Activated T-helper 1 cell treated with anti-CD3 and anti-CD28 coated beads, Interleukin-12 subunit alpha, Interleukin-12 subunit beta, Interleukin-2, Interleukin-4 antibody, amounts not matched to agents 30 ng/mL and 10 ng/mL and 1 ng/mL, durations not matched to agents 14 hours and 24 hours and 36 hours (primary cell): ENCODE measurements at regions not wholly inside any gene's neighbourhood (a gene's known extent, or its start where the extent isn't known, plus 50 kb on each side); places are given as distances from the start of the nearest gene placed in this dataset.

Experiments
- DNase-seq: peaks from one replicate; pipeline ENCODE4 v3.0.0; 2021; ENCODE audit warnings: low spot score
- H3K27ac Mint-ChIP-seq: one replicate; pipeline ENCODE4 v1.8.0; 2021; ENCODE audit warnings: mild to moderate bottlenecking, mixed read lengths
- H3K27me3 Mint-ChIP-seq: one replicate; pipeline ENCODE4 v1.8.0; 2022; ENCODE audit warnings: mild to moderate bottlenecking, moderate library complexity, mixed read lengths; ENCODE audit not compliant: insufficient read depth
- H3K36me3 Mint-ChIP-seq: one replicate; pipeline ENCODE4 v1.8.0; 2021; ENCODE audit warnings: low read depth, mixed read lengths
- H3K4me1 Mint-ChIP-seq: one replicate; pipeline ENCODE4 v1.8.0; 2021; ENCODE audit warnings: low read depth, mixed read lengths
- H3K4me3 Mint-ChIP-seq: one replicate; pipeline ENCODE4 v1.8.0; 2021; ENCODE audit warnings: mild to moderate bottlenecking, moderate library complexity, mixed read lengths
- H3K9me3 Mint-ChIP-seq: one replicate; pipeline ENCODE4 v1.8.0; 2021; ENCODE audit warnings: mixed read lengths
- intact Hi-C: fragments of 100-400 bp; cut with micrococcal nuclease; formaldehyde crosslinking; loops from one replicate; pipeline ENCODE4 v1.15.1; 2024

GRCh38 chr4:23369331-23369730 lies 520.5 kb downstream of the PPARGC1A start:
- Mint-ChIP-seq H3K4me1 (no peaks in the 10 kb centered on the region), H3K27ac (no peak overlapping the region), H3K27me3 (no peaks in the 10 kb centered on the region), H3K9me3 (no peaks in the 10 kb centered on the region), H3K4me3 (no peak overlapping the region), H3K36me3 (no peaks in the 10 kb centered on the region)
- intact Hi-C loops = no loop called here
- DNase-seq = no peak

- no peaks in the 10 kb centered on the region for H3K36me3 Mint-ChIP-seq
- intact Hi-C loops = no loop called here
- H3K9me3 Mint-ChIP-seq = no peaks in the 10 kb centered on the region
- no peaks in the 10 kb centered on the region for H3K4me1 Mint-ChIP-seq
- no peak overlapping the region for H3K4me3 Mint-ChIP-seq
- no peak for DNase-seq
- H3K27me3 Mint-ChIP-seq = no peaks in the 10 kb centered on the region
- no peak overlapping the region for H3K27ac Mint-ChIP-seq
Measured at GRCh38 chr4:23368081-23368697, 521.7 kb downstream of the PPARGC1A start.

- H3K36me3 Mint-ChIP-seq = no peaks in the 10 kb centered on the region
- DNase-seq = no peak
- no peak overlapping the region for H3K27ac Mint-ChIP-seq
- H3K4me3 Mint-ChIP-seq = no peak overlapping the region
- no peaks in the 10 kb centered on the region for H3K9me3 Mint-ChIP-seq
- H3K4me1 Mint-ChIP-seq = no peaks in the 10 kb centered on the region
- intact Hi-C loops = no loop called here
- no peaks in the 10 kb centered on the region for H3K27me3 Mint-ChIP-seq
Measured at GRCh38 chr4:23366557-23366906, 523.3 kb downstream of the PPARGC1A start.

- Mint-ChIP-seq H3K36me3 (no peaks in the 10 kb centered on the region), H3K27me3 (no peaks in the 10 kb centered on the region), H3K9me3 (no peaks in the 10 kb centered on the region), H3K4me1 (no peaks in the 10 kb centered on the region), H3K4me3 (no peak overlapping the region), H3K27ac (no peak overlapping the region)
- no peak for DNase-seq
- intact Hi-C loops = no loop called here
Measured at GRCh38 chr4:23365871-23366556, 523.8 kb downstream of the PPARGC1A start.

- Mint-ChIP-seq H3K27me3 (no peaks in the 10 kb centered on the region), H3K9me3 (no peaks in the 10 kb centered on the region), H3K27ac (no peak overlapping the region), H3K4me1 (no peaks in the 10 kb centered on the region), H3K4me3 (no peak overlapping the region), H3K36me3 (no peaks in the 10 kb centered on the region)
- DNase-seq = no peak
- intact Hi-C loops = no loop called here
Measured at GRCh38 chr4:23365086-23365485, 524.8 kb downstream of the PPARGC1A start.

GRCh38 chr4:23364167-23364566 lies 525.7 kb downstream of the PPARGC1A start:
- H3K9me3 Mint-ChIP-seq = no peaks in the 10 kb centered on the region
- intact Hi-C loops = no loop called here
- H3K36me3 Mint-ChIP-seq = no peaks in the 10 kb centered on the region
- H3K27ac Mint-ChIP-seq = no peak overlapping the region
- no peaks in the 10 kb centered on the region for H3K4me1 Mint-ChIP-seq
- no peak overlapping the region for H3K4me3 Mint-ChIP-seq
- DNase-seq = no peak
- no peaks in the 10 kb centered on the region for H3K27me3 Mint-ChIP-seq

- Mint-ChIP-seq H3K27ac (no peak overlapping the region), H3K9me3 (no peaks in the 10 kb centered on the region), H3K4me1 (no peaks in the 10 kb centered on the region), H3K27me3 (no peaks in the 10 kb centered on the region), H3K4me3 (no peak overlapping the region), H3K36me3 (no peaks in the 10 kb centered on the region)
- intact Hi-C loops = no loop called here
- no peak for DNase-seq
Measured at GRCh38 chr4:23361453-23361852, 528.4 kb downstream of the PPARGC1A start.

GRCh38 chr4:23360718-23361117 lies 529.1 kb downstream of the PPARGC1A start:
- Mint-ChIP-seq H3K36me3 (no peaks in the 10 kb centered on the region), H3K4me3 (no peak overlapping the region), H3K27me3 (no peaks in the 10 kb centered on the region), H3K9me3 (no peaks in the 10 kb centered on the region), H3K27ac (no peak overlapping the region), H3K4me1 (no peaks in the 10 kb centered on the region)
- intact Hi-C loops = no loop called here
- DNase-seq = no peak

- no peak for DNase-seq
- Mint-ChIP-seq H3K36me3 (no peaks in the 10 kb centered on the region), H3K9me3 (no peaks in the 10 kb centered on the region), H3K4me1 (no peaks in the 10 kb centered on the region), H3K27ac (no peak overlapping the region), H3K4me3 (no peak overlapping the region), H3K27me3 (no peaks in the 10 kb centered on the region)
- intact Hi-C loops = no loop called here
Measured at GRCh38 chr4:23355258-23355657, 534.6 kb downstream of the PPARGC1A start.

GRCh38 chr4:23353200-23353599 lies 536.6 kb downstream of the PPARGC1A start:
- no peaks in the 10 kb centered on the region for H3K27me3 Mint-ChIP-seq
- intact Hi-C loops = no loop called here
- H3K4me3 Mint-ChIP-seq = no peak overlapping the region
- no peaks in the 10 kb centered on the region for H3K9me3 Mint-ChIP-seq
- no peak for DNase-seq
- no peak overlapping the region for H3K27ac Mint-ChIP-seq
- H3K4me1 Mint-ChIP-seq = no peaks in the 10 kb centered on the region
- H3K36me3 Mint-ChIP-seq = no peaks in the 10 kb centered on the region

- Mint-ChIP-seq H3K9me3 (no peaks in the 10 kb centered on the region), H3K36me3 (no peaks in the 10 kb centered on the region), H3K27ac (no peak overlapping the region), H3K4me1 (no peaks in the 10 kb centered on the region), H3K27me3 (no peaks in the 10 kb centered on the region), H3K4me3 (no peak overlapping the region)
- DNase-seq = no peak
- intact Hi-C loops = no loop called here
Measured at GRCh38 chr4:23348789-23349498, 540.9 kb downstream of the PPARGC1A start.

- H3K36me3 Mint-ChIP-seq = no peaks in the 10 kb centered on the region
- intact Hi-C loops = loop anchor here (10.0 kb wide), 1 partner anchor 822 kb away; the partner anchor contains the start of gene ADGRA3
- DNase-seq = no peak
Measured at GRCh38 chr4:23337292-23337691, 552.6 kb downstream of the PPARGC1A start.

More at GRCh38 chr4:23337292-23337691, 552.6 kb downstream of the PPARGC1A start:
- H3K4me1 Mint-ChIP-seq = peaks cover 31% of the 10 kb centered on the region
- H3K9me3 Mint-ChIP-seq = no peaks in the 10 kb centered on the region
- H3K27me3 Mint-ChIP-seq = no peaks in the 10 kb centered on the region
- H3K4me3 Mint-ChIP-seq = no peak overlapping the region
- H3K27ac Mint-ChIP-seq = no peak overlapping the region
